Loucy (cell line): ENCODE measurements at regions not wholly inside any gene's neighbourhood (a gene's known extent, or its start where the extent isn't known, plus 50 kb on each side); places are given as distances from the start of the nearest gene placed in this dataset.

Experiments used
- CTCF ChIP-seq: fragments of 200-600 bp; sonication (generic); conservative IDR thresholded peaks from 2 replicates; pipeline ENCODE4 v1.5.1; 2014; ENCODE audit warnings: mild to moderate bottlenecking, antibody characterized with exemption, low read length
- EZH2phosphoT487 ChIP-seq: fragments of 200-600 bp; IDR thresholded peaks from 2 replicates; pipeline ENCODE4 v1.6.1; 2018; ENCODE audit warnings: antibody characterized with exemption, mild to moderate bottlenecking, moderate library complexity, borderline replicate concordance

DNA sequence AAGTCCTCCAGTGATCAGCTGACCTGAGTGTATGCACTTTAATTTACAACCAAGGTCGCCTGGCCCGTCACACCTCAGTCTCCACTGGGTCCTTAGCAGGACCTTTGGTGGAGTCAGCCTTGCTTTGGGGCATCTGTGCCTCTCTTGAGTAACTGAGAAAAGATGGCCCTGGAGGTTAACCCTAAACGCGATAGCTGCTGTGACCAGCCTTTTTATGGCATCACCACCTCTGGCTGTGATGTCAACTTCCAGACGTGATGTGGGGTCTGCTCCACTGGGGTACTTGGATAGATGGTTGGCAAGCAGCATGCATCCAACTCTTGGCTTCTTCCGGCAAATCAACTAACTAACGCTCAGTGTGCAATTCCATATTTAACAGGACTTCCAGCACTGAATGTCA, 122.8 kb upstream of the RTL1 start:
- TF ChIP-seq EZH2phosphoT487 (no peak), CTCF (no peak)
